Activated naive CD4-positive, alpha-beta T cell treated with anti-CD3 and anti-CD28 coated beads, Interleukin-2, amount 50 U/mL, for 24 hours (primary cell): ENCODE measurements at regions not wholly inside any gene's neighbourhood (a gene's known extent, or its start where the extent isn't known, plus 50 kb on each side); places are given as distances from the start of the nearest gene placed in this dataset.

Experiments
- H3K27ac Mint-ChIP-seq: one replicate; pipeline ENCODE4 v1.8.0; 2021; ENCODE audit warnings: mild to moderate bottlenecking, mixed read lengths
- H3K27me3 Mint-ChIP-seq: one replicate; pipeline ENCODE4 v1.8.0; 2021; ENCODE audit warnings: mixed read lengths
- H3K36me3 Mint-ChIP-seq: one replicate; pipeline ENCODE4 v1.8.0; 2021; ENCODE audit warnings: mixed read lengths
- H3K4me1 Mint-ChIP-seq: one replicate; pipeline ENCODE4 v1.8.0; 2021; ENCODE audit warnings: mixed read lengths
- H3K4me3 Mint-ChIP-seq: one replicate; pipeline ENCODE4 v1.8.0; 2021; ENCODE audit warnings: mild to moderate bottlenecking, mixed read lengths
- H3K9me3 Mint-ChIP-seq: one replicate; pipeline ENCODE4 v1.8.0; 2021; ENCODE audit warnings: mixed read lengths

DNA sequence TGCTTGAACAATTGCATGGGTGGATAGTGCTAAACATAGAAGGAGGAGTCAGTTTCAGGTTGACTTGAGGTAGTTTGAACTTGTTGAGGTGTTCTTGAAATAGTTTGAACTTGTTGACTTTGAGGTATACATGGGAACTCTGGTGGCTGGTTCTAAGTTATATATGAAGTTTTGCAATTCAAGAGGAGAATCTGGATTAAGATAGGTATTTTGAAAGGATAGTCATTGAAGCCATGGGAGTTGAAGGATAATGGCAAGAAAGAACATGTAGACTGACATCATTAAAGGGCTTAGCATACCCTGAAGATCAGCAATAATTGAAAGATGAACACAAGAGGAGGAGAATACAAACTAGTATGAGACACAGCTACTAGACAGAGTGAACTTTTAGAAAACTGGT lies 181.9 kb upstream of the MRPS30 start:
- Mint-ChIP-seq H3K36me3 (no peaks in the 10 kb centered on the region), H3K4me3 (no peak overlapping the region), H3K27me3 (no peaks in the 10 kb centered on the region), H3K4me1 (no peaks in the 10 kb centered on the region), H3K9me3 (peaks cover 9% of the 10 kb centered on the region), H3K27ac (no peak overlapping the region)

DNA sequence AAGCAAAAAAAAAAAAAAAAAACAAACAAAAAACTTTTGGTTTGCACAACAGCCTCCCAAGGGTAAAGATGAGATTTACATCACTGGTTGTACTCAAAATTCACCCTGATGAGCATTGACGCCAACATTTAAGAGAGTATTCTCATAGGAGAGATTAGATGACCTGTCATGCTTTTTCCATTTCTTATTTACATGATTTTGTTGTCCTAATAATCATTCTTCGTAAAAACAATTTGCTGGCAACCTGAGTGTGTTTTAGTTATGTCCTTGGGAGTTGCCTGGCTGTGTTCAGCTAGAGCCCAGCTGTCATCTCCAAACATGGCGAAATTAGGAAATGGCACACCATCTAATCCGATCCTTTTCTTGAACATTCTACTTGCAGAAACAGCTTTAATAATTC lies 186.4 kb upstream of the MRPS30 start:
- no peaks in the 10 kb centered on the region for H3K36me3 Mint-ChIP-seq
- no peak overlapping the region for H3K27ac Mint-ChIP-seq
- peaks cover 9% of the 10 kb centered on the region for H3K9me3 Mint-ChIP-seq
- H3K4me1 Mint-ChIP-seq = no peaks in the 10 kb centered on the region
- no peaks in the 10 kb centered on the region for H3K27me3 Mint-ChIP-seq
- no peak overlapping the region for H3K4me3 Mint-ChIP-seq

- H3K9me3 Mint-ChIP-seq = no peaks in the 10 kb centered on the region
- no peak overlapping the region for H3K4me3 Mint-ChIP-seq
- H3K27ac Mint-ChIP-seq = no peak overlapping the region
- H3K36me3 Mint-ChIP-seq = no peaks in the 10 kb centered on the region
- H3K27me3 Mint-ChIP-seq = no peaks in the 10 kb centered on the region
- no peaks in the 10 kb centered on the region for H3K4me1 Mint-ChIP-seq
These were observed 188.7 kb upstream of the MRPS30 start for GRCh38 chr5:44619875-44620610.

DNA sequence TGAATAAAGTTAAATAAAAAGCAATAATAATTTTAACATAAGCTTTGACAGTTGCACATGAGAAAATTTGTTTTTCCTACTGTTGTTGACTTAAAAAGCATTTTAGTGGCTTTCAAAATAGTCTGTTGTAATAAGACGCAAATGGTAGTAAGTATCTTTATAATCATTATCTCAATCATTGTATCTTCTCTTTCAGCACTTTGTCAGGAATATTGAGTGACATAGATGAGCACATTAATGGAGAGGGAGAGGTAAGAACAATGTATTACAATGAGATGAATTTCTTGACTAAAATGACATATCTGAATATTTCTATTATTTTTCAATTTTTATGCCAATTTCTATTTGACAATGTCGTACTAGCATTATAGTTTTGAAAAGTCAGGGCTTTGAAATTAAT lies 193.9 kb upstream of the MRPS30 start:
- H3K27ac Mint-ChIP-seq = no peak overlapping the region
- H3K27me3 Mint-ChIP-seq = no peaks in the 10 kb centered on the region
- H3K36me3 Mint-ChIP-seq = no peaks in the 10 kb centered on the region

GRCh38 chr5:44613936-44614335 lies 194.8 kb upstream of the MRPS30 start:
- Mint-ChIP-seq H3K27me3 (no peaks in the 10 kb centered on the region), H3K4me1 (no peaks in the 10 kb centered on the region), H3K9me3 (no peaks in the 10 kb centered on the region)

More for the DNA sequence above, 193.9 kb upstream of the MRPS30 start:
- Mint-ChIP-seq H3K4me1 (no peaks in the 10 kb centered on the region), H3K4me3 (no peak overlapping the region), H3K9me3 (no peaks in the 10 kb centered on the region)

GRCh38 chr5:44605926-44606325 lies 202.8 kb upstream of the MRPS30 start:
- H3K4me3 Mint-ChIP-seq = no peak overlapping the region
- H3K36me3 Mint-ChIP-seq = no peaks in the 10 kb centered on the region
- no peak overlapping the region for H3K27ac Mint-ChIP-seq
- H3K9me3 Mint-ChIP-seq = peaks cover 18% of the 10 kb centered on the region
- H3K27me3 Mint-ChIP-seq = no peaks in the 10 kb centered on the region
- no peaks in the 10 kb centered on the region for H3K4me1 Mint-ChIP-seq

More at GRCh38 chr5:44613936-44614335, 194.8 kb upstream of the MRPS30 start:
- Mint-ChIP-seq H3K4me3 (no peak overlapping the region), H3K27ac (no peak overlapping the region), H3K36me3 (no peaks in the 10 kb centered on the region)

- no peaks in the 10 kb centered on the region for H3K27me3 Mint-ChIP-seq
- no peak overlapping the region for H3K4me3 Mint-ChIP-seq
- no peak overlapping the region for H3K27ac Mint-ChIP-seq
- peaks cover 18% of the 10 kb centered on the region for H3K9me3 Mint-ChIP-seq
- H3K36me3 Mint-ChIP-seq = no peaks in the 10 kb centered on the region
- no peaks in the 10 kb centered on the region for H3K4me1 Mint-ChIP-seq
These were observed 205.1 kb upstream of the MRPS30 start for GRCh38 chr5:44603496-44604272.

DNA sequence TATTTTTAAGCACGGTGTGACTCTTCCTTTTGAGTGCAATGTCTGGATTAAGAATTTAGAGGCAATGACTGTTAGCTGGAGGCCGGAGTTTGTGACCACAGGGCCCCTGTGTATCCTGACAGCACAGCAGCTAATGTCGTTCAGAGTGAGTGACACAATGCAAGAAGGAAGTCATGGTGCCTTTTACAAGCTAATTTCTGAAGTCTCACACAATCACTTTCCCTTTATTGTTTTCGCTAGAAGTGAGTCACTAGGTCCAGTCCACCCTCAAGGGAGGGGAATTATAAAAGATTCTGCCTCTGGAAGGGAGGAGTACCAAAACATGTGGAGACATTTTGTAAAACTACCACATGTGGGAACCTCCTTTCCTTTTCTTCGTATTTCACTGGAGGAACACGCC lies 185.5 kb upstream of the FGF10 start:
- Mint-ChIP-seq H3K4me1 (no peaks in the 10 kb centered on the region), H3K36me3 (no peaks in the 10 kb centered on the region), H3K4me3 (no peak overlapping the region), H3K9me3 (no peaks in the 10 kb centered on the region), H3K27ac (no peak overlapping the region), H3K27me3 (no peaks in the 10 kb centered on the region)

DNA sequence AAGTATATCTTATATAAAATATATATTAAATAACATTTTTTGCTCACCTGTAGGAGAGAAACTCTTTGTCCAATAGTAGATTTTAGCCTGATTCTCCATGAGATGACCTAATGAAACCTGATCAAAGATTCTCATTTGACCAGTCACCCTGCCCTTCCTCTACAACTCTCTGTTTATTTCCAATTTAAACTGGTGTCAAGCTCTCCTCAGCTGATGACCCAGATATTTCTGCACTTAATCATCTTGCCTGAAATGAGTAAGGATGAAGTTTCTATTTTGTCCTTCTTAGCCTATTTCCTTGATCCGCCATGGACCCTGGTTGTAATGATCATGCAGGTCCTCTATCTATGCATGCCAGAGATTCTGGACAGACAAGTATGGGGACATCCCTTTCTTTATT lies 179.3 kb upstream of the FGF10 start:
- Mint-ChIP-seq H3K36me3 (no peaks in the 10 kb centered on the region), H3K27me3 (no peaks in the 10 kb centered on the region), H3K9me3 (peaks cover 4% of the 10 kb centered on the region), H3K27ac (no peak overlapping the region), H3K4me3 (no peak overlapping the region), H3K4me1 (no peaks in the 10 kb centered on the region)

GRCh38 chr5:44565902-44566301 lies 176.7 kb upstream of the FGF10 start:
- Mint-ChIP-seq H3K36me3 (no peaks in the 10 kb centered on the region), H3K27me3 (no peaks in the 10 kb centered on the region), H3K27ac (no peak overlapping the region), H3K4me1 (no peaks in the 10 kb centered on the region), H3K9me3 (peaks cover 21% of the 10 kb centered on the region), H3K4me3 (no peak overlapping the region)

DNA sequence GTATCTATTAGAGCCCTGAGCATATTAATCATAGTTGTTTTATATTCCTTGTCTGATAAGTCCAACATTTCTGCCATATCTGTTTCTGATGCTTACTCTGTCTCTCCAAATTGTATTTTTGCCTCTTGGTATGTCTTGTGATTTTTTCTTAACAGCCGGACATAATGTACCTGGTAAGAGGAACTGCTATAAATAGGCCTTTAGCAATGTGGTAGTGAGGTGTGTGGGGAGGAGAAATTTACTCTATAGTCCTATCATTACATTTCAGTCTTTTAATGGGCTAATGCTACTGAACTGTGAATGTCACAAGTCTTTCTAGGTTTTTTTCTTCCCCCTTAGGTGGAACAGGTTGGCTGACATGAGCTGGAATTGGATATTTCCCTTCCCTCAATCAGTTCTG lies 176.1 kb upstream of the FGF10 start:
- Mint-ChIP-seq H3K27ac (no peak overlapping the region), H3K36me3 (no peaks in the 10 kb centered on the region), H3K4me1 (no peaks in the 10 kb centered on the region), H3K9me3 (peaks cover 21% of the 10 kb centered on the region), H3K27me3 (no peaks in the 10 kb centered on the region), H3K4me3 (no peak overlapping the region)

GRCh38 chr5:44546286-44546685 lies 157.1 kb upstream of the FGF10 start:
- no peak overlapping the region for H3K27ac Mint-ChIP-seq
- no peaks in the 10 kb centered on the region for H3K9me3 Mint-ChIP-seq
- no peaks in the 10 kb centered on the region for H3K27me3 Mint-ChIP-seq
- no peaks in the 10 kb centered on the region for H3K4me1 Mint-ChIP-seq
- no peak overlapping the region for H3K4me3 Mint-ChIP-seq
- H3K36me3 Mint-ChIP-seq = no peaks in the 10 kb centered on the region

DNA sequence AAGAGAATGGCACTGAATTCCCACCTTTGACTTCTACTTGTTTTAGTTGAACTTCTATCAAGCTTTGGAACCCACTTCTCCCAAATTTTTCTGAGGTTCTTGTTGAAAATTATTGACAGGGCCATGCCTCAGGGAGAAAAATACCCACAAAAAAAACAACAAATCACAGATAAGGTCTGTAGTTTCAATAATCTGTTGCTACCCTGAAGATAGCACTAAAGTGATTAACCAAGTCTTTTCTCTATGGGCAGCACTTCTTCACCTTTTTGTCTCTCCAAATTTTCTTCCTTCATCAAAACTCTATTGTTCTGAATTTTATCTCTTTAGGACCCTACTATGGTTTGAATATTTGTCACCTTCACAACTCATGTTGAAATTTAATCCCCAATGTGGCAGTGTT lies 154.3 kb upstream of the FGF10 start:
- Mint-ChIP-seq H3K27ac (no peak overlapping the region), H3K27me3 (no peaks in the 10 kb centered on the region), H3K4me3 (no peak overlapping the region), H3K4me1 (no peaks in the 10 kb centered on the region), H3K36me3 (no peaks in the 10 kb centered on the region), H3K9me3 (no peaks in the 10 kb centered on the region)

- H3K9me3 Mint-ChIP-seq = no peaks in the 10 kb centered on the region
- no peaks in the 10 kb centered on the region for H3K27me3 Mint-ChIP-seq
- no peak overlapping the region for H3K4me3 Mint-ChIP-seq
- no peaks in the 10 kb centered on the region for H3K4me1 Mint-ChIP-seq
- H3K27ac Mint-ChIP-seq = no peak overlapping the region
- H3K36me3 Mint-ChIP-seq = no peaks in the 10 kb centered on the region
These were observed 153.2 kb upstream of the FGF10 start for GRCh38 chr5:44542470-44542869.

DNA sequence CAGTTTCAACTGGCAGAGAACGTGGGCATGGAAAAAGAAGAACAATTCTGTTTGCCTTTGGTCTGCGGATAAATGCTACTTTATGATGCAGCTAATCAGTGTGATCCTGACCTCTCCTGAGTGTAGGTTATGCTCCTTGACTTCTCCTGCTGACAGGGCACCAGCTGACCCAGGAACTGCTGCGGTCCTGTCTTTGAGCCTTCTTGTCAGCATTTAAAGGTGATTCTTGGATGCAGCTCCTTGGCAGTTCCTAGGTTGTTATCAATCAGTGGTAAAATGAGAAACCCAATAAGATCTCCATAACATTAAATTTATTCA lies 150.3 kb upstream of the FGF10 start:
- no peaks in the 10 kb centered on the region for H3K9me3 Mint-ChIP-seq
- no peaks in the 10 kb centered on the region for H3K27me3 Mint-ChIP-seq
- no peak overlapping the region for H3K27ac Mint-ChIP-seq
- no peak overlapping the region for H3K4me3 Mint-ChIP-seq
- H3K4me1 Mint-ChIP-seq = no peaks in the 10 kb centered on the region
- no peaks in the 10 kb centered on the region for H3K36me3 Mint-ChIP-seq

- Mint-ChIP-seq H3K9me3 (no peaks in the 10 kb centered on the region), H3K27ac (no peak overlapping the region), H3K36me3 (no peaks in the 10 kb centered on the region), H3K4me3 (no peak overlapping the region), H3K27me3 (no peaks in the 10 kb centered on the region), H3K4me1 (no peaks in the 10 kb centered on the region)
These were observed 149.8 kb upstream of the FGF10 start for GRCh38 chr5:44538797-44539601.
